SK-N-SH treated with all-trans-retinoic acid at 6 μM for 48 hours (cell line): ENCODE measurements at regions not wholly inside any gene's neighbourhood (a gene's known extent, or its start where the extent isn't known, plus 50 kb on each side); places are given as distances from the start of the nearest gene placed in this dataset.

Experiments
- ATAC-seq: fragments of 200-7000 bp; cut with Tn5 transposase; 3 replicates; pipeline ENCODE4 v1.9.1; 2020; ENCODE audit warnings: mild to moderate bottlenecking, moderate library complexity
- BACH2 ChIP-seq: fragments of 250-450 bp; sonication (Bioruptor Pico); IDR thresholded peaks from 2 replicates; pipeline ENCODE4 v1.9.0; 2021; ENCODE audit warnings: mild to moderate bottlenecking, borderline replicate concordance
- CSDC2 ChIP-seq: fragments of 250-450 bp; sonication (Bioruptor Pico); IDR thresholded peaks from 2 replicates; pipeline ENCODE4 v1.5.0; 2020; ENCODE audit warnings: mild to moderate bottlenecking, moderate library complexity
- CSRNP3 ChIP-seq: fragments of 250-450 bp; sonication (Bioruptor Pico); IDR thresholded peaks from 2 replicates; pipeline ENCODE4 v1.5.1; 2021; ENCODE audit warnings: mild to moderate bottlenecking, moderate library complexity
- ESRRG ChIP-seq: fragments of 250-450 bp; sonication (Bioruptor Pico); IDR thresholded peaks from 2 replicates; pipeline ENCODE4 v1.6.1; 2021; ENCODE audit warnings: mild to moderate bottlenecking
- GLIS3 ChIP-seq: fragments of 250-450 bp; sonication (Bioruptor Pico); IDR thresholded peaks from 2 replicates; pipeline ENCODE4 v1.5.0; 2020; ENCODE audit warnings: mild to moderate bottlenecking, moderate library complexity
- ISL1 ChIP-seq: fragments of 250-450 bp; sonication (Bioruptor Pico); IDR thresholded peaks from 2 replicates; pipeline ENCODE4 v2.1.2; 2022; ENCODE audit warnings: mild to moderate bottlenecking, moderate library complexity
- PPARA ChIP-seq: fragments of 250-450 bp; sonication (Bioruptor Pico); IDR thresholded peaks from 2 replicates; pipeline ENCODE4 v1.5.0; 2020; ENCODE audit warnings: mild to moderate bottlenecking, borderline replicate concordance
- RARB ChIP-seq: fragments of 250-450 bp; sonication (Bioruptor Pico); IDR thresholded peaks from 2 replicates; pipeline ENCODE4 v1.8.0; 2021; ENCODE audit warnings: mild to moderate bottlenecking, moderate library complexity
- SNAI2 ChIP-seq: fragments of 250-450 bp; sonication (Bioruptor Pico); IDR thresholded peaks from 2 replicates; pipeline ENCODE4 v1.5.0; 2020; ENCODE audit warnings: mild to moderate bottlenecking, moderate library complexity
- TOX ChIP-seq: fragments of 250-450 bp; sonication (Bioruptor Pico); IDR thresholded peaks from 2 replicates; pipeline ENCODE4 v1.8.0; 2021; ENCODE audit warnings: mild to moderate bottlenecking, moderate library complexity, borderline replicate concordance
- ZC3H10 ChIP-seq: fragments of 250-450 bp; sonication (Bioruptor Pico); IDR thresholded peaks from 2 replicates; pipeline ENCODE4 v1.5.1; 2021; ENCODE audit warnings: mild to moderate bottlenecking, moderate library complexity
- ZFP3 ChIP-seq: fragments of 250-450 bp; sonication (Bioruptor Pico); IDR thresholded peaks from 2 replicates; pipeline ENCODE4 v1.5.0; 2020; ENCODE audit warnings: mild to moderate bottlenecking, moderate library complexity
- ZFP30 ChIP-seq: fragments of 450-650 bp; formaldehyde crosslinking; IDR thresholded peaks from 2 replicates; pipeline ENCODE4 v1.5.0; 2022; ENCODE audit warnings: mild to moderate bottlenecking, moderate library complexity
- ZNF565 ChIP-seq: fragments of 450-650 bp; formaldehyde crosslinking; conservative IDR thresholded peaks from 2 replicates; pipeline ENCODE4 v1.5.0; 2020; ENCODE audit warnings: low read depth, mild to moderate bottlenecking, moderate library complexity
- ZNF8 ChIP-seq: fragments of 450-650 bp; formaldehyde crosslinking; IDR thresholded peaks from 2 replicates; pipeline ENCODE4 v1.5.0; 2020; ENCODE audit warnings: mild to moderate bottlenecking, moderate library complexity
- TF ChIP-seq, protein P1 (sequence below): fragments of 250-450 bp; sonication (Bioruptor Pico); IDR thresholded peaks from 2 replicates; pipeline ENCODE4 v1.5.0; 2020; ENCODE audit warnings: mild to moderate bottlenecking, moderate library complexity
- TF ChIP-seq, protein P2 (sequence below): fragments of 250-450 bp; sonication (Bioruptor Pico); IDR thresholded peaks from 2 replicates; pipeline ENCODE4 v1.8.0; 2021; ENCODE audit warnings: low read depth, mild to moderate bottlenecking, moderate library complexity, borderline replicate concordance
- TF ChIP-seq, protein P3 (sequence below): fragments of 250-450 bp; sonication (Bioruptor Pico); IDR thresholded peaks from 2 replicates; pipeline ENCODE4 v1.8.0; 2020; ENCODE audit warnings: mild to moderate bottlenecking, moderate library complexity, borderline replicate concordance

- TF ChIP-seq SNAI2 = no peak
- no peak for TF ChIP-seq PPARA (CRISPR knock-in tag)
- TF ChIP-seq, protein P1, sequence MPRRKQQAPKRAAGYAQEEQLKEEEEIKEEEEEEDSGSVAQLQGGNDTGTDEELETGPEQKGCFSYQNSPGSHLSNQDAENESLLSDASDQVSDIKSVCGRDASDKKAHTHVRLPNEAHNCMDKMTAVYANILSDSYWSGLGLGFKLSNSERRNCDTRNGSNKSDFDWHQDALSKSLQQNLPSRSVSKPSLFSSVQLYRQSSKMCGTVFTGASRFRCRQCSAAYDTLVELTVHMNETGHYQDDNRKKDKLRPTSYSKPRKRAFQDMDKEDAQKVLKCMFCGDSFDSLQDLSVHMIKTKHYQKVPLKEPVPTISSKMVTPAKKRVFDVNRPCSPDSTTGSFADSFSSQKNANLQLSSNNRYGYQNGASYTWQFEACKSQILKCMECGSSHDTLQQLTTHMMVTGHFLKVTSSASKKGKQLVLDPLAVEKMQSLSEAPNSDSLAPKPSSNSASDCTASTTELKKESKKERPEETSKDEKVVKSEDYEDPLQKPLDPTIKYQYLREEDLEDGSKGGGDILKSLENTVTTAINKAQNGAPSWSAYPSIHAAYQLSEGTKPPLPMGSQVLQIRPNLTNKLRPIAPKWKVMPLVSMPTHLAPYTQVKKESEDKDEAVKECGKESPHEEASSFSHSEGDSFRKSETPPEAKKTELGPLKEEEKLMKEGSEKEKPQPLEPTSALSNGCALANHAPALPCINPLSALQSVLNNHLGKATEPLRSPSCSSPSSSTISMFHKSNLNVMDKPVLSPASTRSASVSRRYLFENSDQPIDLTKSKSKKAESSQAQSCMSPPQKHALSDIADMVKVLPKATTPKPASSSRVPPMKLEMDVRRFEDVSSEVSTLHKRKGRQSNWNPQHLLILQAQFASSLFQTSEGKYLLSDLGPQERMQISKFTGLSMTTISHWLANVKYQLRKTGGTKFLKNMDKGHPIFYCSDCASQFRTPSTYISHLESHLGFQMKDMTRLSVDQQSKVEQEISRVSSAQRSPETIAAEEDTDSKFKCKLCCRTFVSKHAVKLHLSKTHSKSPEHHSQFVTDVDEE (CRISPR knock-in tag) = no peak
- no peak for TF ChIP-seq CSDC2 (CRISPR knock-in tag)
- no peak for TF ChIP-seq ZC3H10 (CRISPR knock-in tag)
- no peak for TF ChIP-seq BACH2
- no peak for TF ChIP-seq ZNF8 (CRISPR knock-in tag)
- no peak for TF ChIP-seq ESRRG (CRISPR knock-in tag)
- TF ChIP-seq RARB (CRISPR knock-in tag) = no peak
- TF ChIP-seq ZNF565 (CRISPR knock-in tag) = no peak
- no peak for TF ChIP-seq ISL1 (CRISPR knock-in tag)
- TF ChIP-seq, protein P2, sequence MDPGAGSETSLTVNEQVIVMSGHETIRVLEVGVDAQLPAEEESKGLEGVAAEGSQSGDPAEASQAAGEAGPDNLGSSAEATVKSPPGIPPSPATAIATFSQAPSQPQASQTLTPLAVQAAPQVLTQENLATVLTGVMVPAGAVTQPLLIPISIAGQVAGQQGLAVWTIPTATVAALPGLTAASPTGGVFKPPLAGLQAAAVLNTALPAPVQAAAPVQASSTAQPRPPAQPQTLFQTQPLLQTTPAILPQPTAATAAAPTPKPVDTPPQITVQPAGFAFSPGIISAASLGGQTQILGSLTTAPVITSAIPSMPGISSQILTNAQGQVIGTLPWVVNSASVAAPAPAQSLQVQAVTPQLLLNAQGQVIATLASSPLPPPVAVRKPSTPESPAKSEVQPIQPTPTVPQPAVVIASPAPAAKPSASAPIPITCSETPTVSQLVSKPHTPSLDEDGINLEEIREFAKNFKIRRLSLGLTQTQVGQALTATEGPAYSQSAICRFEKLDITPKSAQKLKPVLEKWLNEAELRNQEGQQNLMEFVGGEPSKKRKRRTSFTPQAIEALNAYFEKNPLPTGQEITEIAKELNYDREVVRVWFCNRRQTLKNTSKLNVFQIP (CRISPR knock-in tag) = no peak
- no peak for TF ChIP-seq GLIS3 (CRISPR knock-in tag)
- TF ChIP-seq, protein P3, sequence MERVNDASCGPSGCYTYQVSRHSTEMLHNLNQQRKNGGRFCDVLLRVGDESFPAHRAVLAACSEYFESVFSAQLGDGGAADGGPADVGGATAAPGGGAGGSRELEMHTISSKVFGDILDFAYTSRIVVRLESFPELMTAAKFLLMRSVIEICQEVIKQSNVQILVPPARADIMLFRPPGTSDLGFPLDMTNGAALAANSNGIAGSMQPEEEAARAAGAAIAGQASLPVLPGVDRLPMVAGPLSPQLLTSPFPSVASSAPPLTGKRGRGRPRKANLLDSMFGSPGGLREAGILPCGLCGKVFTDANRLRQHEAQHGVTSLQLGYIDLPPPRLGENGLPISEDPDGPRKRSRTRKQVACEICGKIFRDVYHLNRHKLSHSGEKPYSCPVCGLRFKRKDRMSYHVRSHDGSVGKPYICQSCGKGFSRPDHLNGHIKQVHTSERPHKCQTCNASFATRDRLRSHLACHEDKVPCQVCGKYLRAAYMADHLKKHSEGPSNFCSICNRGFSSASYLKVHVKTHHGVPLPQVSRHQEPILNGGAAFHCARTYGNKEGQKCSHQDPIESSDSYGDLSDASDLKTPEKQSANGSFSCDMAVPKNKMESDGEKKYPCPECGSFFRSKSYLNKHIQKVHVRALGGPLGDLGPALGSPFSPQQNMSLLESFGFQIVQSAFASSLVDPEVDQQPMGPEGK = no peak
- TF ChIP-seq ZFP30 (CRISPR knock-in tag) = no peak
- TF ChIP-seq CSRNP3 (CRISPR knock-in tag) = no peak
- no peak for ATAC-seq
Observed at GRCh38 chr10:118955531-118955930, 74.0 kb upstream of the NANOS1 start.

DNA sequence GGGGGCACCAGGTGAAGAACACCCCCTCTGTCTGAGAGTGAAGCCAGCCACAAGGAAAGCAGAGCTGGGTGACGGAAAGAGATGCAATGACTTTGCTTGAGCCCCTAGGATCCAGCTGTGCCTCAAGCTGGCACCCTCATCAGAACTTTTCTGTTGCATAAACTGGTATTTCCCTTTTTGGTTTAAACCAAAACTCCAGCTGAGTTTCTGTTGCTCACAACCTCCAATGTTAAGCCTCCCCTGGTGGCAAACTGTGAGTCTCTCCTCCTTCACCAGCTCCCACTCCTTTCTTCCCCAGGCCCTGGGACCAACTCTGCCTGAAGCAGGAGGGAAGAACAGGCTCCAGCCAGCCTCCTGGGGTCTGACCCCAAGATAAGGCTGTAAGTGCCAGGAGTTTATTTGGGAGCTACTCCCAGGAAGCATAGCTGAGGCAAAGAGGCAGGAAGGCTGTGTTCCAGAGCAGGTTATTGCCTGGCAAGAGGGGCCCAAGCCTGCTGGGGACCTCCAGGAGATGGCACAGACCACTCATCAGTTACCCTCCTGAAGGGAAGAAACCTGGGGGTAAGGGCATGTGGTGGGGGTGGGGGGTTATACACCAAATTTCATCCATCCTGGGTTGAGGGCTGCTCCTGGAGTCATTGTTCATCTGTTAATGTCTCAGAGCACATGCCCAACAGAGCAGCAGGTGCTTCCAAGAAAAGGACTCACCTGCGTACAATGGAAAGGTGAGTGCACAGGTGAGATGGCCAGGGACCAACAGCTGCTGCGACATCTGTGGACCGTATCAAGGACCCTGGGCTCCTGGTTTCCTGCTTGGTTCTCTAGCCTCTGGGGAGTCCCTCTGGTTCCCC, 73.3 kb upstream of the NANOS1 start:
- TF ChIP-seq, protein P1 (CRISPR knock-in tag) = no peak
- TF ChIP-seq ZNF8 (CRISPR knock-in tag) (no peak), BACH2 (no peak), TOX (CRISPR knock-in tag) (no peak), ZNF565 (CRISPR knock-in tag) (no peak), ISL1 (CRISPR knock-in tag) (no peak), ESRRG (CRISPR knock-in tag) (no peak), RARB (CRISPR knock-in tag) (no peak), ZFP3 (CRISPR knock-in tag) (no peak)
- TF ChIP-seq, protein P3 = no peak
- TF ChIP-seq, protein P2 (CRISPR knock-in tag) = no peak
- TF ChIP-seq, all 23 proteins: peak for 0
- ATAC-seq = no peak
